HG03159 (cell line): ENCODE measurements at regions not wholly inside any gene's neighbourhood (a gene's known extent, or its start where the extent isn't known, plus 50 kb on each side); places are given as distances from the start of the nearest gene placed in this dataset.

Source experiments
- ATAC-seq: cut with Tn5 transposase; IDR thresholded peaks from one replicate; pipeline ENCODE4 v1.9.1; 2021; ENCODE audit warnings: mild to moderate bottlenecking, moderate library complexity; ENCODE audit not compliant: unreplicated experiment

DNA sequence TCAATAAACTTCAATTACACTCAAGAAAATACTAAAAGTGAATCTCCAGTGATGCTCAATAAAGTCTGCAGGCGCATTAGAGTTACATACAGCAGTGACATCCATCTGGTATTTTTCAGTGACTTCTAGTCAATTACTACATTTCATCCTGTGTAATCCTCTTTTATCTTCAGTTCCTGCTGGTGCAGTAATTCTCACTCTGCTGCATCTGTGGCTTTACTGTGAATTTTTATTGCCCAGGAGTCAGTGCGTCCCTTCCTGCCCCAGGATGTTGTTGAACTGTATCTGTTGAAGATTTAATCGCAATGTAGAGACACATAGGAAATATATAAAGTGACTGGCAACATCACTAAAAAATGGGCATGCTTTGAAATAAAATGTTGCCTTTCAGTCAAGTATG, 196.3 kb upstream of the TMTC4 start:
- ATAC-seq: no peak

- ATAC-seq: no peak
These were observed 186.3 kb upstream of the TMTC4 start for GRCh38 chr13:100860866-100861265.

GRCh38 chr13:100859861-100860260, 185.3 kb upstream of the TMTC4 start:
- ATAC-seq: no peak

- no peak for ATAC-seq
These were observed 180.6 kb upstream of the TMTC4 start for GRCh38 chr13:100855151-100855550.

DNA sequence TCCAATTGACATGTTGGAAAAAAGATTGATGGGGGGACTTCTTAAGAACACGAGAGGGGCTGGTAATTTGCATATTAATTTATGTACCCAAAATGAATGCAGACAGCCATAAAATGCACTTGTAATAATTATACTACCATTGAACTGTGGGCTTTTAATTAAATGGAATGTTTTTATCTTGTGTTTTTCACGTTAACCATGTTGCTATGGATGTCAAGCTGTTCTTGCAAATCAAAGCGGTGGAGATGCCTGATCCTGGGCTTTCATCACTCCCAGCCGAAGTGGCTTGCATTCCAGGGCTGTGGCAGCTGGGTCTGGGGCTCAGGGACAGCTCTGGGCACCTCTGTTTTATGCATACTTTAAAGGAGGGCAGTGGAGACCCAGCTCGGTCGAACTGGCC, 179.4 kb upstream of the TMTC4 start:
- no peak for ATAC-seq

GRCh38 chr13:100853434-100853833, 178.8 kb upstream of the TMTC4 start:
- no peak for ATAC-seq

GRCh38 chr13:100852146-100852545, 177.6 kb upstream of the TMTC4 start:
- ATAC-seq: no peak

GRCh38 chr13:100848304-100848703, 173.7 kb upstream of the TMTC4 start:
- no peak for ATAC-seq

DNA sequence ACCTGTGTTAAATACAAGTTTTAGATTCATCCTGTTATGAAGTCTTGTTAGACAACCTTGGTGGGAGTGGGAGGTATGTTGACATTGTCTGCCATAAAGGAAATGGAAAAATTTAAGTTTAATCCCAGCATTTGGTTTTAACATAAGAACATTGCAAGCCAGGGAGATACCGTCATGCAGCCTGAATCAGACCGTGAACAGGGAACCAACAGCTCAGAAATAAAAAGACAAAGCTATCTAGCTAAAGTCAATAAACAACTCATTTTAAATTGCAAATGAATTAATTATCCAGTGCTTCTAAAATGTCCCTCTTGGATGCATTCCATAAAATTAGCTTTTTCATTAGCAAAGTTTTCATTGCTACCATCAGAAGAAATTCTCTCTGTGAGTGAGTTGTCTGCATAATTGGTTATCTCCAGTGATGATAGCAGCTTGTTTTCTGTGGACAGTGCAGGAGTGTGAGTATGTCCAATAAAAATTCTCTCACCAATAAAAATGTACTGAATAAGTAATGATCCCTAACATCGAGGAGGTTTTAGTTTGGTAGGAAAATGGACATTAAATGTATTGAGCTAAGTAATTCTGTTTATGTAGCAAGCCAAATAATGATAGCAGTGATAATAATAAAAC, 170.6 kb upstream of the TMTC4 start:
- ATAC-seq: no peak

- ATAC-seq: no peak
These were observed 167.5 kb upstream of the TMTC4 start for GRCh38 chr13:100842136-100842535.

- ATAC-seq: no peak
These were observed 163.8 kb upstream of the TMTC4 start for GRCh38 chr13:100838387-100838786.

DNA sequence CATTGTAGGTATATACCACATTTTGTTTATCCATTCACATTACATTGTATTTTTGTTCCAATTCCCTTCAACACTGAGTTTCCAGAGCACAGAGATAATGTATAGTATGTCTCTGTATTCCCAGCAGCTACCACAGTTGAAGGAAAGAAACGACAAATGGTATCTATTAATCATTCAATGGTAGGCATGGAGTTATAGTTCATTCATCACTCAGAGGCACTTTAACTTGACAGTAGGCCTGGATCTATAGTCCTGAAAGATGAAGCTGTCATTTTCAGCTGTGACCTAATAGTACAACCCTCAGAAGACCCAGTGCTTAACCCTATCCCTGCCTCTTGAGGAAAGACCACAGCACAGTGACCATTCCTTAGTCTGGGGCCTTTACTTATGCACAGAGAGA, 163.0 kb upstream of the TMTC4 start:
- no peak for ATAC-seq

- no peak for ATAC-seq
These were observed 162.1 kb upstream of the TMTC4 start for GRCh38 chr13:100836711-100837110.

- ATAC-seq: no peak
These were observed 161.1 kb upstream of the TMTC4 start for GRCh38 chr13:100835695-100836094.

DNA sequence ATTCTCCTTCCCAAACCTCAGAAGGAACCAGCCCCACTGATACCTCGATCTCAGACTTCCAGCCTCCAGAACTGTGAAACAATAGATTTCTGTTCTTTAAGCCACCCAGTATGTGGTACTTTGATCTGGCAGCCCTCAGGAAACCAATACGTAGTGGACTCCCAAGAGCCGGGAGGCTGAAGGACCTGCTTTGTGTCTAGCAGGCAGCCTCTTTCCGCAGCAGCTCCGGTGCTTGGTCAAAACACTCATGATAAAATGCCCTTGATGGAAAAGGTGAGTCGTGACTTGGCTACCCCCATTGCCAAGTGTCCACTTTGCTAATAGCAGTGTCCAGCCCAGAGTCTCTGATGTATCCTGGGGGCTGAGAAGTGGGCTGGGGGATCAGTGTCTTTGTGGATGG, 158.8 kb upstream of the TMTC4 start:
- no peak for ATAC-seq

DNA sequence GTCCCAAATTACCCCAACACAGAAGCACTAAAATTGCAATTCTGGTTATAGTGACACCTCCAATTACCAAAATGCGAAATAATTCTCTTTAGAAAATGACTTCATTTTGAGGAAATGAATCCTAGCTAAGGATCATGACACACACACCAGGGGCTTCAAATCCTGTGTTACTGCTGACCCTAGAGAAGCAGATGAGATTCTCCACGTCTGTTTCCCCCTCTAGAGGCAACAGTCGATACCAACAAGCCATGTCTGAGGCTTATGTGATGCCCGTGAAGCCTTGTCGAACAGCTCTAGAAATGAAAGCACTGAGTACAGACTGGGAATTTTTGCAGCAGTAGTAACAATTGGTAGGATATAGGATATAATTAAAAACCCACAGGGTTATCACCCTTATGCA, 153.6 kb upstream of the TMTC4 start:
- ATAC-seq: no peak

DNA sequence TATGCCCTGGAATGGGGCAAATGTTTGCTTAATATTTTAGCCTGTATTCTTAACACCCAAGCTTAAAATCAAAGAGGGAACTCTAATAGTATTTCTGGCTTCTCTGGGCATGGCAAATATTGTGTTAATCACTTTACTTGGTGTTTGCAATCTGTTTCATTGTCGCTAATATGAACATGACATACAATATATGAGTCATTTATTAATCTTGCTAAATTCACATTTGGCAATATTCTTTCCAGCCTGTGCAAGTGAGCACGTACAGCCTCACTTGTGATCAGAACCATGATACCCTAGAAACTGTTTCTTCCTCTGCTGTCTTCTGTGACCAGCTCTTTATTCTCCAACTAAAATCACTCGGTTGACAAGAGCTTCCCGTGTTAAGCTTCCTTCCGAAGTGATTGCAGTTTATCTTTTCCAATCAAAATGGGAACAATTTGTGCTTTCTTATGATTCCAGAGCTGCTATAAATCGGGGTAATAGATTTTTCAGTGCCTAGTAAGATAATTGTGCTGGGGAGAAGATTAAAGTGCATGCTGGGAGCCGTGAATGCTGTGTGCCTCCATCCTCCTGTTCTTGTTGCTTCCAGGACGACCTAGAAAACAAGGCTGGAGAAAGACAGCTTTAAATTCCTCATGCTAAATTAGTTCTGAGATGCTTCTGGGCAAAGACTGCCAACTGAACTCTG, 153.0 kb upstream of the TMTC4 start:
- ATAC-seq: no peak

GRCh38 chr13:100826441-100826840, 151.8 kb upstream of the TMTC4 start:
- ATAC-seq: no peak

DNA sequence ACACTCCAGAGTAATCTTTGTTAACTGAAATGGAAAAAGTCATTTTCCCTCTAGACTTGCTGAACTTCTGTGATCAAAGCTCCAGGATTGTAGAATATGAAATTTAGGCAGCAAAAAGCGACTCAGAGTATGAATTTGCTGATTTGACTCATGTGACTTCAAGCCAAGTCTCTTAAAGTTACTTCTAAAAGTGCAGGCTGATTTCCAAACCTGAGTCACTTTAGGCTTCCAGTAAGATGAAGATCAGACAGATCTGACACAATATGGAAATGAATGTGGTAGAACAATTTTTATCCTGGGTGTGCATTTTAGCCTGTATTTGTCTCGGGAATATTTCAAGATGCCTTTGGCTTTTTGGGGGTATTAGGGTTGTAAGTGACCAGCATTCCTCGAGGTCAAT, 151.0 kb upstream of the TMTC4 start:
- no peak for ATAC-seq

- ATAC-seq: no peak
These were observed 149.8 kb upstream of the TMTC4 start for GRCh38 chr13:100824366-100824765.

- ATAC-seq: no peak
These were observed 148.9 kb upstream of the TMTC4 start for GRCh38 chr13:100823448-100823847.

DNA sequence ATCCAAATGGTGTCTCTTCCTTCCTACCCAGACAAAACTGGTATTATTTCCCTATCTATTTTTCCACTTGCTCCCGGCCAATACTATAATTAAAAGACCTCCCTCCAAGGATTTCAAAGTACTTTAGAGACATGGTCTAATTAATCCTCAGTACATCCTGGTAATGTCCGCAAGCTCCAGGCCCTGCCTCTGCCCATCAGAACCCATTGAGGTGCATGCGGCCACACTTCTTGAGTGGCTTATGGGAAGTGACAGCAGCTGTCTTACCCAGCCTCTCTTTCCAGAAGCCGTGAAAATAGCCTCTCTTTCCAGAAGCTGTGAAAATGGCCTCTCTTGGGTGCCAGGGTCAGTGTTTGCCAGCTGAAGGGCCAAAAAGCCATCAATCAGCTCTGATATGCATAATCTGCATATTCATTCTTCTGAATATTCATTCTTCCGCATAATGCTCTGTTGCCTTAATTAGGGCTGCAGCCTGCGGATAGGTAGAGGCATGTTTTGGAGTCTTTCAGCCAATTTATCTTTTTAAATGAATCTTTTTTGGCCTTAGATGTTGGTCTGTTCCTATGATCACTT, 148.4 kb upstream of the TMTC4 start:
- no peak for ATAC-seq

DNA sequence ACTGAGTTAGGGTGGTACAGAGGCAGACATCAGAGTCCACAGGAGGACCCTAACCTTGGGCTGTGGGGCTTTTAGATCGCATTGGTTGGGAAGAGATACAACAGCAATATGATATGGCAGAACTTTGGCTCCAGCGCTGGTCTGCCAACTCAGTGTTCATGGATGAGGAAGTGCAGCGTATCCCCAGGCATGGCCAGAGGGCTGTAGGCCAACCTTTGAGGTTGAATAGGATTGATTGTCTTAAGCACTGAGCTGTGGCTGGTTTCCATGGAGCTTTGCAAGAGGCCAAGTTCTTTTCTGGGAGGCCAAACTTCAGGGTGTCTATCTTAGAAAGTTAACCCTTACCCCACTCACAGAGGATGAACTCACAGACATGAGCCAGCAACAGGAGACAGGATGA, 144.1 kb upstream of the TMTC4 start:
- ATAC-seq: no peak
